HG02943 (cell line): ENCODE measurements at regions not wholly inside any gene's neighbourhood (a gene's known extent, or its start where the extent isn't known, plus 50 kb on each side); places are given as distances from the start of the nearest gene placed in this dataset.
A peak's percentile ranks its signal among the peaks of the same experiment; 100 is the strongest.
"Not testable (repeated sequence)": the region's sequence is repeated elsewhere in the genome, so short reads cannot be mapped to it uniquely, and the experiment has no call there.

Experiments
- ATAC-seq: cut with Tn5 transposase; IDR thresholded peaks from one replicate; pipeline ENCODE4 v1.9.1; 2021; ENCODE audit warnings: mild to moderate bottlenecking, low read depth, moderate library complexity; ENCODE audit not compliant: unreplicated experiment

DNA sequence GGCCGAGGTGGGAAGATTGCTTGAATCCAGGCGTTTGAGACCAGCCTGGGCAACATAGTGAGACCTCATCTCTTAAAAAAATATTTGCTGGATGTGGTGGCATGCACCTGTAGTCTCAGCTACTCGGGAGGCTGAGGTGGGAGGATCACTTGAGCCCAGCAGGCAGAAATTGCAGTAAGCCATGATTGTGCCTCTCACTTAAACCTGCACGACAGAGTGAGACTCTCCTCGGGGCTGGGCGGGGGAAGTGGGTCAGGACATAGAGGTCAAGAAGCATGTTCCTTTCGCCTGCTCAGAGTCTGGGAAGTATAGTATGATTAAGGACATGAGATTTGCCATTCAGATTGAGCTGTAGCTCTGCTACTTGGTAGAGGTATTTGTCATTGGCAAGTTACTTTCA lies 52.3 kb downstream of the SEPTIN7 start:
- not testable (repeated sequence) for ATAC-seq

DNA sequence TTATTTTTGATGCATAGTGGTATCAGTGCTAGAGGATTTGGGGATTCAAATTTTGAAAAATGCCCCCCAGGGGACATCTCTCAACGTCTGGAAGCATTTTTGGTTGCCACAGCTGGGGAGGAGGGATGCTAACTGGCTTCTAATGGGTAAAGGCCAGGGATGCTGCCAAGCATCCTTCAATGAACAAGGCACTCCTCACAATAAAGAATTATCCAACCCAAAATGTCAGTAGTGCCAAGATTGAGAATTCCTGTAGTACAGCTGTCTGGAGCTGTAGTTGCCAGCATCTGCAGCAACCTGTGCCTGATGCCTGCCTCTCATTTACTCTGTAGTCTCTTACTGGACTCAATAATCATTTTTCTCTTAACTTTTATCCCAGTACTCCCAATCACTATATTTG lies 53.5 kb downstream of the SEPTIN7 start:
- ATAC-seq, result no peak

DNA sequence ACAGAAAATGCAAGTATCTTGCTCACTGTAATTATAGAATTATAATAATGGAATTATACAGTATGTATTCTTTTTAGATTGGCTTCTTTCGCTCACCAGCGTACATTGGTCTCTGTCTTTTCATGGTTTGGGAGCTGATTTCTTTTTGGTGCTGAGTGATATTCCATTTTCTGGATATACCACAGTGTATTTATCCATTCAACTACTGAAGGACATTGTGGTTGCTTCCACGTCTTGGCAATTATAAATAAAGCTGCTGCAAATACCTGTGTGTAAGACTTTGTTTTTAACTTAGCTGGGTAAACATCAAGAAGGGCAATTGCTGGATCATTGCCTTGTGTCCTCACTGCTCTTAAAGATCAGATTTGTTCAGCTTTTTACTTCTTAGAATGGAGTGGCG lies 55.3 kb downstream of the SEPTIN7 start:
- no peak for ATAC-seq

DNA sequence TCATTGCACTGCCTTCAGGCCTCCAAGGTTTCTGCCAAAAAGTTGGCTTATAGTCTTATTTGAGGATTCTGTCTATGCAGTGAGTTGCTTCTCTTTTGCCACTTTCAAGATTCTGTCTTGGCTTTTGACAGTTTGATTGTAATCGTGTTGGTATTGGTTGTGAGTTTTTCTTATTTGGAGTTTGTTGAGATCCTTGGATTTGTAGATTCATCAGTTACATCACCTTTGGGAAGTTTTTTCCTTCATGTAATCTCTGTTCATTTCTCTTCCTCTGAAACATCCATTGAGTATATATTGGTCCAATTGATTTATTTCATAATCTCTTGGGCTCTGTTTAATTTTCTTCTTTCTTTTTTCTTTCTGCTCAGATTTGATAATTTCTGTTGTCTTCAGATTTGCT lies 59.8 kb downstream of the SEPTIN7 start:
- ATAC-seq, result no peak

DNA sequence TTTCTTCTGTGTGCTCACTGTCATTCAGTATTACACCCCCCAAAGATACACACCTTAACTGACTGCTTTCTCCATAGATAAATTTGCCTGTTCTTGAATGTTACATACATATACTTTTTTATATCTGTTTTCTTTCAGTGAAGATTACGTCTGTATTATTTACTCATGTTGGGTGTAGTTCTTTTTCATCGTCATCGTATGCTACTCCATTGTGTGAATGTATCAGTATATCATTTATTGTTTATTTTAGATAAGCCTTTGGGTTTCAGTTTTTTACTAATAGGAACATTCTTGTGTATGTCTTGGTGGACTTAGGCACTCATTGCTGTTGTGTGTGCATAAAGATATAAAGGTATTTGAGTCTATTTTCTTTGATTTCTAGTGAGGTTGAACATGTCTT lies 64.4 kb downstream of the SEPTIN7 start:
- no peak for ATAC-seq

DNA sequence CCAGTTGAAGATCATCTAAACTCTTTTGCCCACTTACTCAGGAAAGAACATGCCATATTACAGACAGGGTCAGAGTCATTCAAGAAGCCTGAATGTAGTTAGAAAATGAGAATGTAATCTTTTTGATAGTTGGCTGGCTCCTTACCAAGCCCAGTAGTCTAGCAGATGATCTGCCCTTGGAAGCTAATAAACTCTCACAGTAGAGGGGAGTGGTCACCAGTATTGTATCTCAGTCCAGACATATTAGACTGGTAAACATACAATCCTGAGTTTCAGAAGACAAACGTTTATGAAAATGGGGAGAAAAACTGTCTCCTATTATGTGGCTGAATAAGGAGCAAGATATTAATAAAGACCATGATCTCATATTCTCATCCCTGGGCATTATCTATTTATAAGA lies 65.3 kb downstream of the SEPTIN7 start:
- no peak for ATAC-seq

DNA sequence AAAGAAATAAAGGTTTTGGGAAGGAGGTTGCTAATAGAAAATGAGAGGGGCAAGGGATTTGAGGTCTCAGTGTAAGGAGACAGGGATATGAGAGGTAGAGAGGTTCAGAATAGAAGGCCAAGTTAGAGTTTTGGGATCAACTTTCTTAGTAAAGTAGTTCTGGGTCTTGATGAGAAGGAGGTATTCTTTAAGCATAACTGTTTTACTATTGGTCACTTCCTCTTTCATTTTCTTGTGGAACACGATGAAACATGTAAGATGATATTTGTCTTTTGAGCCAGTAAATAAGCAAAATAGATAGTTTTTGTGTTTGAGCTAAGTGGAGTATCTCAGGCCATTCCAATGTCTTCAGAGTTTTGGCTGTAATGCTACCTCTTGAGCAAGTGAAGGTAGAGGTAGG lies 68.3 kb downstream of the SEPTIN7 start:
- ATAC-seq, result not testable (repeated sequence)

DNA sequence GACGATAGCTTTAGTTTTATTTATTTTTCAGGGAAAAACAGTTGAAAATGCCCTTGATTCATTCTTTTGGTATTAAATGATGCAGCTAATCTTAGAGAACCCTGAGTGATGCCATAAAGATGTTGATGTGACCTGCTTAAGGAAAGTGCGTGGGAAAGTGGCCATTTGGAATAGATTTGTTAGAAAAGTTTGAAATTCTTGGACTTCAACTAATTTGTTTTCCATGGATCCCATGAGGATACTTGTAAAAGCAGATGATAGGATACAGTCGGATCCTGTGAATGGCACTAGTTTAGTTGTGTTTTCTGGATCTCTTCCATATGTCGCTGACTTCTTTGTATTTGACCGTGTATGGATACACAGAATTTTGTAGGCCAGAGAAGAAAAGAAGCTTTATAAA lies 69.0 kb downstream of the SEPTIN7 start:
- ATAC-seq, result no peak

DNA sequence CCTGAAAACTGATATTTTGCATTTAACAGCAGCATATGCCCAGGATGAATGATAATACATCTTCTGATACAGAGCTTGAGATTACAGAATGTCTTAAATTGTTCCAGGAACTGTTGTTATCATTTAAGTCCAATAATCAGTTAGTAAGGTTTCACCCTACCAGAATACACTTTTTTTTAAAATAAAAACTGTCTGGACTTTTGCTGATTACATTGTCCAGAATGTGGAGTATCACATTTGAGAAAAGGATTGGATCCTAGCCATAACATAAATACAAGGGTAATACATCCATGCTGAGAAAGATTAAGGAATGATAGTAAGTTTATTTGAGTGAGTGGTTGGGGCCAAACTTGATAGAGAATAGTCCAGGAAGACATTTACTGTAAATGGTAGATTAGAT lies 71.0 kb downstream of the SEPTIN7 start:
- no peak for ATAC-seq

DNA sequence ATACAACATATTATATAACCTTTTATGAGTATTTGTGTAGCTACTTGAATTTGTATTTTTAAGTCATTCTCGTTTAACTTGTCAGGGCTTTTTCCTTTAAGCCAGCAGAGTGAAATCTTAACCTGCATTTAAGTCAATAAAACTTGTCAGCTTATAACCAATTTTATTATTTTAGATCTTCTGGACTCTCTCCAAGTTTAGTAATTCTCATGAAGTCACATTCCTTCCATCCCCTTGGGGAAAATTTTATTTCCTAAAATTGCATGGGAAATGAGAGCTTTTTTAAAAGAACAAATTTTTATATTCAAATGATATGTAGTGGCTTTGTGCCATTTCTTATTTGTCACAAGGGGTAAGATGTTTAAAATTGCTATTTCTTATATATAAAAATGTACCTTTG lies 74.0 kb downstream of the SEPTIN7 start:
- no peak for ATAC-seq

DNA sequence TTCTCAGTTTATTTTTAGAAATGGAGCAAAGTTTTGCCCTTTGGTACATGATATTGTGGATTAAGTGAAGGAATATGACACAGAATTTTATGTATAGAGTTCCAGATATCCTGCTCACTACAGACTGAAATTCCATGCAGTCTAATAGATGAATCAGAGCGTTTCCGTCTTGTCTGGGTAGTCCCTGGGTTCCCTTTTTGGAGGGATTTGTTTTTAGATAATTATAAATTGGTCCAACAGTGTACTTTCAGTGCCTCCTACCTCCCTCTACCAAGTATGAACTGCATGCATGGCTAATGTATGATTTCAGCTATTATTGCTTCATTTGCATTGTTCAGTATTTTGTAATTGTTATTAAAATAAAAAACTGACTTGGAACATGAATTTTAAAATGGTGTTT lies 74.4 kb downstream of the SEPTIN7 start:
- no peak for ATAC-seq

DNA sequence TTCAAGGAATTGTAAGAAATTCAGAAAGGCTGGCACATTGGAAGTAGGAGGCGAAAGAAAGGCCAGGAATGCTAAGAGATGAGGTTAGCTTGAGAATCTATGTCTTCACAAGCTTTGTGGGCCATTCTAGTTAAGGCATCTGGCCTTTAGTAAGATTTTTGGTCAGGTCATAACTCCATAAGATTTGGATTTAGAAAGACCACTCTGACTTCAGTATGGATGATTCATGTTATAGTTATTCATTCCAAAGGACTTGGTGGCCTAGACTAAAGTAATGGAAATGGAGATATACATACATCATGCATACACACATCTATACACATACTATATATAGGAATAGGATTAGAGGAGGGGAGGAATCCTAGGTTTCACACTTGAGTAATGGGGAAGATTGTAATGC lies 77.5 kb downstream of the SEPTIN7 start:
- no peak for ATAC-seq

DNA sequence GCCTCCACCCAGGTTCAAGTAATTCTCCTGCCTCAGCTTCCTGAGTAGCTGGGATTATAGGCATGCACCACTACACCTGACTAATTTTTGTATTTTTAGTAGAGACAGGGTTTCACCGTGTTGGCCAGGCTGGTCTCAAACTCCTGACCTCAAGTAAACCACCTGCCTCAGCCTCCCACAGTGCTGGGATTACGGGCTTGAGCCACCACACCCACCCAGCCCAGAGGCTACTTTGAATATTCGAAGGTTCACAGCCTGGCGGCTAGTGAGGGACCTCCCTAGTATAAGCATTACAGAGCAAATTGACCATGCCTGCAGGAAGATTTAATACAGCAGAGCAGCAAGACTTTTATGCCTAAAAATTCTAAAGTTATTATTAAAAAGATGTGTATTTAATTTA lies 86.6 kb downstream of the SEPTIN7 start:
- not testable (repeated sequence) for ATAC-seq

DNA sequence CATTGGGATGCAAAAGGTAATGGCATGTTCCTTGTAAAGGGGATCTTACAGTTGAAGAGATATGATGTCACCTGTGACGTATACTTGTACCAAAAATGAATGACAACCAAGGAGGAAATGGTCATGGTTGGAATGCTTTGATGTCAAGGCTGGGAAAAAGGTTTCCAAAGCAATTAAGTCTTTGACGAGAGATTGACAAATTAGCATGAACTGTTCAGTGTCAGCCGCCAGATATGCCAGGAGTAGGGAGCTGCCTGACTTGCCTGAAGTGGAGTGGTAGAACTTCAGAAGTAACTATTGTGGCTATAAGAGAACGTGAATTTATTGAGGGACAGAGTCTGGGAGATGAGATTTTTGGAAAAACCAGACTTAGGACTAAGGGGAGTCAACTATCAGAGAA lies 88.1 kb downstream of the SEPTIN7 start:
- ATAC-seq, result no peak

DNA sequence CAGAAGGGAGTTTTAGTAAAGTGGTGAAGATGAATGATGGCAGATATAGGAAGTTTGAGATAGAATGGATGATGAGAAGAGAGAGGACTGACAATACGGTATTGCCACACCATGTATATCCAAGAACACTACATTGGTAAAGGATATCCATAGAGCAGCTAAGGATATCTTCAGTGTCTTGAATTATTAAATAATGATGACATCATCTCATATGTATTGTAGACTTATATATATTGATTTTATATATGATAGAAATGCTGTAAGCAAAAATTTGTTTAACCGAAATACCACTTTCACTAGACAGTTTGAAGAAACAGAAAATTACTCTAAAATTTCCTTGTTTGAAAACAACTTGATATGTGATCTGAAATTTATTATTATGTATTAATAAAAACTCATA lies 89.0 kb downstream of the SEPTIN7 start:
- ATAC-seq, result no peak

DNA sequence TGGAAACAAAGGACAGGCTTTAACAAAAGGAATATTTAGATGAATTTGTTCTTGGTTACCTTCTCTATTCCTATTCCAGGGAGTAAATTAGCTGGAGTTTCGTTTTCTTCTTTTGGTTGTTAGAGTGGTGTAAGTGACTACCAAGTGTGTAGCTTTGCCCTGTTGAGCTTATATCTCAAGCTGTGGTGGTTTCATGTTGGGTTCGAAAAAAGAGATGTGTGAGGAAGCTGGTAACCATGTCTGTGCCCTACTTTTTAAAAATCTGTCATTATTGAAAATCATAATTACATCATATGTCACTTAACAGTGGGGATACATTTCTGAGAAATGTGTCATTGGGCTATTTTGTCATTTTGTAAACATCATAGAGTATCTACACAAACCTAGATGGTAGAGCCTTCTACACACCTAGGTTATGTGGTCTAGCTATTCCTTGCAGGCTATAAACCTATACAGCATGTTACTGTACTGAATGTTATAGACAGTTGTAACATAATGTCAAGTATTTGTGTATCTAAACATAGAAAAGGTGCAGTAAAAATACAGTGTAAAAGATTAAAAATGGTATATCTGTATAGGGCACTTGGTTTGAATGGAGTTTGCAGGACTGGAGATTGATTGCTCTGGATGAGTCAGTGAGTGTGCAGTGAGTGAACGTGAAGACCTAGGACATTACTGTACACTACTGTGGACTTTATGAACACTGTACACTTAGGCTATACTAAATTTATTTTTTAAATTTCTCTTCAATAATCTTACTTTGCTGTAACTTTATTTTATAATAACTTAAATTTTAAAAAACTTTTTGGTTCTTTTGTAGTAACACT lies 90.4 kb downstream of the SEPTIN7 start:
- no peak for ATAC-seq

DNA sequence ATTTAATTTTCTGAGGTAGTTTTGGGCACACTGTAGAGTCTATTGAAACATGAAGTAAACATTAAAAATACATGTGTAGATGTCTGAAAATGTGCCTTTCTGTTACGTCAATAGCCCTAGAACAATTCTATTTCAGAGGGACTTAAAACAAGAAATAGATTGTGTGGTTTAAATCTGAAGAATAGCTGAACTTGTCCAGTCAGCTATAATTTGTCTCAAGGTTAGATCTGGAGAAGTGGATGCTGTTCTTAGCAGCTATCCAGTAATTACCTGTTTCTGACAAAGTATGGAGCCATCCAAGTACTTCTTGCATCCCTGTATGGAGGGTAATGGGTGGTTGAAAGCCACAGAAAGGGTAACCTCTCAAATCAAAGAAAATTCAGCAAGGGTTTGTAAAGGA lies 92.8 kb downstream of the SEPTIN7 start:
- no peak for ATAC-seq

DNA sequence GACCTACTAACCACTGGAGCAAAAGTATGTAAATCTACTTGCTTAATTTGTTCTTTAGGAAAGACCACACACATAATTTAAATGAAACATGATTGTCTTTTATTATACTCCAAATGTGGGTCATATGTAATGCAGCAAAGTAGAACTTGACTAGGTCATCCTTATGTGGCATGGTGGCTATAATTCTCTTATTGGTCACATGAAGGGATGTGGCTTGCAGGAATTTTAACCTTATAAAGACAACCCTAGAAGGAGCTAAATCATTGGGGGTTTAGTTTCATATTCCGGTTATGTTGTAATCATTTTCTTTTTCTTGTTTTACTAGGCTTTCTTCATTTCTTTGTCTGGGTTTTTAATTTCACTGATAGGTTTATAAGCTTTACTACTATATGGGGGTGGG lies 93.9 kb downstream of the SEPTIN7 start:
- ATAC-seq, result no peak

DNA sequence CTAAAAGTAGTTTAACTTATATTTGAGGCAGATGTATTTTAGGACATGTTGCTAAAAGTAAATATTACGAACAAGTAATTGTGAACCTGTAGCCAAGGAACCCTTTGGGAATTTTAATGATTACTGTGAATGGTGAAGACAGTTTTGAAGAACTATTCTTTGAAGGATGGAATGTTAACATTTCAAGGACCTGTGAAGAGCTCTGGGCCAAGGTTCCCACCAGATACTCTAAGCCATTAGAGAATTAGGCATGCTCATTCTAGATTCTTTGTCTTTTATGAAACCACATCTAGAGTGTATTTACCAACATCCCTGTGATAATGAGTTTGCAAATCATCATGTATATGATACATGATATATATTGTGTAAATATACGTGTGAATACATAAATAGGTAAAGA lies 99.8 kb downstream of the SEPTIN7 start:
- no peak for ATAC-seq

DNA sequence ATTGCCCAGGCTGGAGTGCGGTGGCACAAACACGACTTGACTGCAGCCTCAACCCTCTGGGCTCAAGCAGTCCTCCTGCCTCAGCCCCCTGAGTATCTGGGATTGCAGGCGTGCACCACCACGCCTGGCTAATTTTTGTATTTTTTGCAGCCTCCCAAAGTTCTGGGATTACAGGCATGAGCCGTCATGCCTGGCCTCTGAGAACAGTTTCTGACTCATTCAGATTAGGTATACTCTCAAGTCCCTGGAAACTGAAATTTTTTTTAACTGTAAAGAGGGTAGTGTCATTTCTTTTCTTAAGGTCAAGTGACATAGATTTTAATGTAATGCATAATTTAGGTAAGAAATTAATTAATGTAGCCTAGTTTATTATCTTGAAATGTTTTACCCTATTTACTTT lies 104.7 kb downstream of the SEPTIN7 start:
- no peak for ATAC-seq

DNA sequence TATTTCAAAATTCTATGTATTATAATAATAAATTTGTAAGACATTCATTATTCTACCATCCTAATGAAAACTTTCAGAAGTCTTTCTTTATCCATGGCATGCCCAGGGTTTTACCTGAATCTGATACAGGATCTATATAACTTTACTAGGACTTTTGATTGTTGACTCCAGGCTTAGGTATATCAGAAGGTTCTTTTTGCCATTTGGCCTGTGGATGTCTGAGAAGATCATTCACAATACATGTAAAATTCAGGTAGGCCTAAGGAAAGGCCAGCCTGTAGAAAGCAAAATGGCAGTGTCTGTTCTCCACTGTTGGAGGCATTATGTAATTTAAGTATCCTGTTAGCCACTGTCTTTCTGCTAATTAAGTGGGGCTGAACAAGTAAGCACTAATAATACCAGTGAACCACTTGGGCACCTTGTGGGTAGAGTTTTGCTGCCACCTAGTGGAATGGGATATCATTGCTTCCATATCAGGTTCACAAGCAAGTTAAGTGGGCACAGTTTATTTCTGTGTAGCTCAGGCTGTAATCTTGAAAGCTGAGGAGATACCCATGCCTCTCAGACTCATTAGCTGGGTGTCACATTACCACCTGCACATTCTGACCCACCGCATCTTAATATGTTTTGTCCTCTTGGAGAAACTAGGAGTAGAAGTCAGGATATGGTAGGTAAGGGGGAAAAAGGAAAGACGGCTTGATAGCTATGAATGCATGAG lies 105.5 kb downstream of the SEPTIN7 start:
- ATAC-seq, result peak; percentile 83
